GM21526 (cell line): ENCODE measurements at regions not wholly inside any gene's neighbourhood (a gene's known extent, or its start where the extent isn't known, plus 50 kb on each side); places are given as distances from the start of the nearest gene placed in this dataset.

ENCODE experiments used
- ATAC-seq: cut with Tn5 transposase; IDR thresholded peaks from one replicate; pipeline ENCODE4 v1.9.1; 2021; ENCODE audit warnings: moderate library complexity; ENCODE audit not compliant: unreplicated experiment, low FRiP score

DNA sequence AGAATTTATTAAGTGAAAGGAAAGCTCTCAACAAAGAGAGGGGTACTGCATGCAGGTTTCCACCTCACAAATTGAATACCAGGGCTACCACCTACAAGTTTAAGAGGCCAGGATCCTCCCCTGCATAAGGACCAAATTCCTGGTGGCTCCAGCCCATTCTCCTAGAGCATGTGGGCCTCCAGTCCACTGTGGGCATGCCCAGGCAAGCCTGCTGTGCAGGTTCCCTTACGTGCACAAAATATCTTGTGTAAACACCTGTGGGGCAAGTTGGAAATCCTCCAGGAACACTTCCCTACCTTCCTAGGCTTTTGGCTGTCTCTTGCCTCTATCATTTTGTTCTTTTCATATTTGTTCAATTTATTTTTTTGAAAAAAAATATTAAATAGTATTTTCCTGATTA lies 724.3 kb downstream of the ARAP2 start:
- no peak for ATAC-seq

DNA sequence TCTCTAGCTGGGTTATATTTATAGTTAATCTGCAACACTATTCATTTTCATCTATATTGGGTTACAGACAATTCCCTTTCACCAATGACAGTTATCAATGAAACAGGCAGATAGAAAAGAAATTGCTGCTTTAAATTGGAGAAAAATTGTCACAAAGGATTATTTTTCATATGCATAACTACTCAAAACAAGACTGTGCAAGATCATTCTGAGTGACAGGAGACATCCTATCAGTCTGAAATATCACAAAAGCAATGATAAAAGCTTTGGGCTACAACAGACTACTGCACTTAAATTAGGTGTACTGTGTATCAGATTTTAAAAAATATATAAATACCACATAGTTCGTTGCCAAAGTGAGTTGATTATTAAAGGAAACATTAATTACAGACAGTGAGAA lies 722.6 kb downstream of the ARAP2 start:
- no peak for ATAC-seq

DNA sequence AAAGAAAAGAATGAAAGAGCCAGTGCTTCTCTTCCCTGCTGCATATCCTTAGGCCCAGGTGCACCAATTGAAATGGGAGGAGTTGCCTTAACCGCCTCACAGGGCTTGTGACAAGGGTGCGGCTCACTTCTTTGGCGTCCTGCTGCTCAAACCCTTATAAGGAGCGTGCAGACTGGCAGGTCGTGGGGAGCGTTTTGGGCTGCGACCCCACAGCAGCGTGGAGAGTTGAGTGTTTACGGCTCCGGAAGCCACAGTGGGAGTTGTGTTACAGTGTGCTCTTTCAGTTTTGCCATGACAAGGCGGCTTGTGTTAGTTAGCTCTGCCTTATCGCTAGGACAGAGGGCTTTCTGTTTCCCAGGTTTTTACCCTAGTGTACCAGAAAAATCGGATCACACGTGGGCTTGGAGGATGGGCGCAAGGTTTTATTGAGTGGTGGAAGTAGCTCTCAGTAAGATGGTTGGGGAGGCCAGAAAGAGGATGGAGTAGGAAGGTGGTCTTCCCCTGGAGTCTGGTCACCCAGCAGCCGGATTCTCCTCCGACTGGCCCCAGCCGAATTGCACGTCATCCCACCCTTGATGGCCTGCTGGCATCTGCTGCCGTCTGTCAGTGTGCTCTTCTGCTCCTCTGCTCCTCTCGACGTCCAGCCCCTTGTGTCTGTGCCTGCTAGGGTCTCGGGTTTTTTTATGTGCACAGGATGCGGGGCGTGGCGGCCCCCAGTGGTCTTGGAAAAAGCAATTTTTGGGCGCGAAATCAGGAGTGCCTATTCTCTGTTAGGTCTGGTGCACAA lies 718.9 kb downstream of the ARAP2 start:
- no peak for ATAC-seq

DNA sequence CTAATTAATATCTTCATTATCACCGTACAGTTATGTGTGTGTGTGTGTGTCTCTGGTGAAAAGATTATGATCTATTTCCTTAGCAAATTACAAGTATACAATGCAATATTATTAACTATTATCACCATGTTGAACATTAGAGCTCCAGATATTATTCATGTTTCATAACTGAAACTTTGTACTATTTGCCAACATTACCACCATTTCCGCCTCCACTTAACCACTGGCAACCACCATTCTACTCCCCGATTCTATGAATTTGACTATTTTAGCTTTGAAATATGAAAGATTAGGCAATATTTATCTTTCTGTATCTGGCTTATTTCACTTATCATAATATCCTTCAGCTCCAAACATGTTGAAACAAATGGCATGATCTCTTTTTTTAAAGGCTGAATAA lies 717.9 kb downstream of the ARAP2 start:
- ATAC-seq: no peak

DNA sequence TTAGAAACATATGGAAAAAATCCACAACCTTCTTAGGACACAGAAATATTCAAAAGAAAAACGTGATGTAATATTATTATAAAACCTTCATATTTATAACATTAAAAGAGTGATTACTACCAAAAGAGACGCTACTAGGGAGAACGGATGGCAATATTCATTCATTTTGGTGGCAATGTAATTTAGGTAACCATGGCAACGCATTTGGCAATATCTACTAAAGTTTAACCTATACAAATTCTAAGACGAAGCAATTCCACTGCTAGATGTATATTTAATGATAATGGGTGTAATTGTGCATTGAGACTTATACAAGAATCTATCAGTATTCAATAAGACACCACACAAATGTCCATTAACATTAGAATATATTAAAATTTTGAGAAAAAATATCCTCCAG lies 709.4 kb downstream of the ARAP2 start:
- ATAC-seq: no peak

DNA sequence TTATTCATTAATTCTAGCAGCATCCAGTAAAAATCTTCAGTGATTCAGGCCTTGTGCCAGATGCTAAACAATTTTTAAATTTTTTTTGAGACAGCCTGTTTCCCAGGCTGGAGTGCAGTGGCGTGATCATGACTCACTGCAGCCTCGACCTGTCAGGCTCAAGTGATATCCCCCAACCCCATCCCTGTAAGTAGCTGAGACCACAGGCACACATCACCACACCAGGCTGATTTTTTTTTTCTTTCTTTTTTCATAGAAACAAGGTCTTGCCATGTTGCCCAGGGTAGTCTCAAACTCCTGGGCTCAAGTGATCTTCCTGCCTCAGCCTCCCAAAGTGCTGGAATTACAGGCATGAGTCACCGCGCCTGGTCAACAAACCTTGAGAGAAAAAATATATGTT lies 705.5 kb downstream of the ARAP2 start:
- no peak for ATAC-seq

DNA sequence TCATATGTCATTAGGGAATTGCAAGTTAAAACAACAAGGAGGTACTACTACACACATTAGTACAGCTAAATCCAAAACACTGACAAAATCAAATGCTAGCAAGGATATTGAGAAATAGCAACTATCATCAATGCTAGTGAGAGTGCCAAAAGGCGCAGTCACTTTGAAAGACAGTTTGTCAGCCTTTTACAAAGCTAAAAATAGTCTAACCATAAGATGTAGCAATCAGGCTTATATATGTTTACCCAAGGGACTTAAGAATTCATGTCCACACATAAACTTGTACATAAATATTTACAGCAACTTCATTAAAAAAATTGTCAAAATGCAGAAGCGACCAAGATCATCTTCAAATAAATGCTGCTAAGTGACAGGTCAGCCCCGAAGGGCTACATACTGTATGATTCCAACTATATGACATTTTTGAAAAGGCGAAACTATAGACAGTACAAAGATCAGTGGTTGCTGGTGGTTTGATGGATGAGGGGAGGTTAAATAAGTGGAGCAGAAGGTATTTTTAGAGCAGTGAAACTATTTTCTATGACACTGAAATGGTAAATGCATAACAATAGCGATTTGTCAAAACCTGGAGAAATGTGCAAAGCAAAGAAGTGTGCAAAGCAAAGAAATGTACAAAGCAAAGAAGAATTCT lies 704.8 kb downstream of the ARAP2 start:
- ATAC-seq: no peak

DNA sequence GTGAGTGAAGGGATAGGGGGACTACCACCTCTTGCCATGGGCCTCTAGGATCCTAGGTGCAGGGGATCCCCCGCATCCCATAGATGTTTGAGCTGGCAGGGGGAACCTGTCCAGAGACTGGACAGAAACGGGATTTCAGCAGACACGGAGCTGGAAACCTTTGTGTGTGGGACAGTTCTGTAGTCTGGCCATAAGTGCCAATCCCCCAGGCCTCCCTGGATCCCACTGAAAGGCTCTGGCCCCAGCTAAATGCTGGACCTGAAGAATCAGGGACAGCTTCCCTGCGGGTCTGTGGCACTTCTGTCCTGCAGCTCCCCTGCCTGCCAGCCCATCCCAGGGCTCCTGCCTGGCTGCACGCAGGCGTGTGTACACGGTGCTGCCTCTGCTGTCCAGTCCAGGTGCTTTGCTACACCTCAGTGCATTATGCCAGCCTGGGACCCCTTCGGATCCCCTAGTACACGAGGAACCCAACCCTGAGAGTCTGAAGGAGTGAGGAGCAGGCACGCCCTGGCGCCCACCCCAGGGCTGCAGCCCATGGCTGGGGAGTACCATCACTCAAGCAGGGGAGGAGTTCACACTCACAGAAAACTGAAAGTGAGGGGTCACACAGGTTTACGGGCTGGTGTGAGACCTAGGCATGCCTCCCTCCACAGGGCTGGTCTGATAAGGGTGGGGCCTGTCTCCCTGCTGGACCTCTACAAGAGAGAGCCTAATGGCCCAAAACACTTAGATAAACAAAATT lies 703.0 kb downstream of the ARAP2 start:
- ATAC-seq: no peak

DNA sequence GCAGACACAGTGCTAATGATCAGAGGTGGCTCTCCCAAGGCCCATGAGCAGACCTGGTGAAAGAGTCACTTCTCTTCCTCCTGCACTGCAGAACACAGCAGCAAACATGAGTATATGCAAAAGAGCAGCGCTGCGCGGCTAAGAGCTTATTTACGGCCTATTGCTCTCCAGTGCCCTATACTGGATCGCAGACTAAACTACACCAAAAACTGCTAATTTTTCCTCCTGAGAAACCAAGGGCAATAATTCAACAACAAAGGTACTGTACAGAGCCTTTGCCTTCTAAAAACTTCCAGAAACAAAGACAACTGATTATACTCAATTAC lies 702.5 kb downstream of the ARAP2 start:
- ATAC-seq: no peak

DNA sequence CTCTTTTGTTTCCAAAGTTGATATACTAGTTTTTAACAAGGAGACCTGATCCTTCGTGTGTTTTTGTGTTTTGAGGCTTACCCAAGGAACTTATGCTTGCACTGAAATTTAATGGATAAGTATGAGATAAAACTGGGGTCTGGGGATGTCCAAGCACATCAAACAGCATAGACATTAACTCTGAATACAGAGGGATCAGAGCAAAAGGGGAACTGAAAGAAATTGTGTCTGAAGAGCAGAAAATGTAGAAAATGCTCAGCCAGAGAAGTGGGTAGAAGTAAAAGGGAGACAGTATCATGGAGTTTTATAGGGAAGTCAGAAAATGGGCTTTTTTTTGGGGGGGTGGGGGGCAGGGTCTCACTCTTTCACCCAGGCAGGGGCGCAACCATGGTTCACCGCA lies 695.4 kb downstream of the ARAP2 start:
- no peak for ATAC-seq

DNA sequence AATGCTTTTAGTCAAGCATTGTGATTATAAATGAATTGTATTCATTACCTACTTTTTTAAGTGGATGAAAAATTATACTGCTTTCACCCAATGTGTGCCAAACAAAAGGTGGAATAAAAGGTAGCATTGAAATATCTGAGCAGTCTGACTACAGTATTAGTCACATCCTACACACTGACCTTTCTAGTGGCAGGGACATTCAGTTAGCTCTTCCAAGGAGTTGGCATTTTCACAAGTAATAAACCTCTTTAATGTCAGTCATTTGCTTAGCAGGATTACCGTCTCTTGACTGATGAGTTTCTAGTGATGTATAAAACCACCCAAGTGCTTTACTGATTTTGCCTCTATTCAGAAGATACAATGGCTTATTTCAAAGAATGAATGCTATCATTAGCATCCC lies 687.9 kb downstream of the ARAP2 start:
- ATAC-seq: no peak

DNA sequence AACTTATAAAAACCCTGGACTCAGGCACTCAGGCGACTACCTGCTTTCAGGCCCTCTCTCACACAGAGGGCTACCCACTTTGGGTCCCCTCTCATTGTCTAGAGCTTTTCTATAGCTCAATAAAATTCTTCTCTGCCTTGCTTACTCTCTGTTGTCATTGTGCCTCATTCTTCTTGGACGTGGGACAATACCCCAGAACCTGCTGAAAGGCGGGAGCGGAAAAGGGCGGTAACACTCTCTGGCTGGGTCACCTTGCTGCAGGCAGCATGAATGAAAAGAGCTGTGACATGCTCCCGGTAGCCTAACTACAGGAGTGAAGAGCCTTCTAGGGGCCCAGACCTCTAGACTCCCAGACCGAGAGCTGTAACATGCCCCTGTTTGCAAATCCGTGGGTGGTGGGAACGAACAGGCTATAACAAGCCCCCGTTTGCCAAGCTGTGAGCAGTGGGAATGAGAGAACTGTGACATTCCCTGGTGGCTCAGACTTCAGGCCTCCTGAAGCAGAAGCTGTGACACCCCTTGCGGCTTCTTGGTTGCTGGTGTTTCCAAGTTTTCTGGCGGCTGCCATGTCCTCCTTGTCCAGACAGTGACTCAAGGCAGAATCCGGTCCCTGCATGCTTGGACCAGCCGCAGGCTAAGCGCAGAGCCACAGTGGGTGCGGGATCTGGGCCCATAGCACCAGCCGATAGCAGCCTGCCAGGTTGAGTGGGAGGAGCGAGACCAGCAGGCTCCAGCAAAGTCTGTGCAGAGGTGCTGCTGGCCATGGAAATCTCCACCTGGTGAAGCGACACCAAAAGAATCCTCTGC lies 684.6 kb downstream of the ARAP2 start:
- ATAC-seq: no peak

DNA sequence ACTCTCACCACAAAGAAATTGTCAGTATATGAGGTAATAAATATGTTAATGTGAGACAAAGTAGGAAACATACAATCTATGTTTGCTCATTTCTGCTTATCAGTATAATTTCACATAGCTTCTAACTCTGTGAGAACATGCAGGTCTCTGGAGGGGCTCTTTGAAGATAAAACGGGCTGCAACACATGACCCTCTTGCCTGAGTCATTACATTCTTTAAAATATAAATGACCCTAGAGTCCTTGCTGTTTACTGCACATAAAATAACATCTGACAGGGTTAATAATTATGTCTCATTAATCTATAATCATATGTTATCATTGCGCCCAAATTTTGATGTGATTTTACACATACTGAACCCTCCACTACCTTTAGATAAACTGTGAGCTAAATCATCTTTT lies 681.5 kb downstream of the ARAP2 start:
- ATAC-seq: no peak

DNA sequence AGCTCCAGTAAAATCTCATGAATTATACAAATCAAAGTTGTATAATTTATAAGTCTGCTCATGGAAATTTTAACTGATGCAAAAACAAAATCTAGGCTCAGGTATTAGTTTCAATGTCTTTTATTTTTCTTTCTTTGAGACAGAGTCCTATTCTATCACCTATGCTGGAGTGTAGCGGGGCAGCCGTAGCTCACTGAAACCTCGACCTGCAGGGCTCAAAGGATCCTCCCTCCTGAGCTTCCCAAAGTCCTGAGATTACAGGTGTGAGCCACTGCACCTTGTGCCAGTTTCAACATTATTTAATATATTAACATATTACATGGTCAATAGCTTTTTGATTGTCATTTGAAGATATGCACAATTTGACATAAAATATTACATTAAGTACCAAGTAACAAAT lies 678.7 kb downstream of the ARAP2 start:
- no peak for ATAC-seq

DNA sequence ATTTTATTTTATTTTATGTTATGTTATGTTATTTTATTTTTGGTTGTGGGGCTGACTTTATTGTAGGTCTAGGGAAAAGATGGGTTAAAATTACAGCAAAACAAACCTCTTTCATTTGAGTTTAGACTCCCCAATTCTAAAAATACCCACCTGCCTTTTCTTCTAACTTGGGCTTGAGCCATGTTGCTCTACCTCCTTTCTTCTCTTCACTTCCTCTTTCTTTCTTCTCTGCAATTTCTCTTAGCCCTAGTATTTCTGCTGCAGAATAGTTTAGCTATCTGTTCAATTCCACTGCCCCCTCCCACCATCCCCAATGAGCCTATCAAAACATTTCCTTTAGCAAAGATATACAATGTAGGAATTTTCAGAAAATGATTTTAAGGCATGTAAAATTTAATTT lies 653.3 kb downstream of the ARAP2 start:
- no peak for ATAC-seq

DNA sequence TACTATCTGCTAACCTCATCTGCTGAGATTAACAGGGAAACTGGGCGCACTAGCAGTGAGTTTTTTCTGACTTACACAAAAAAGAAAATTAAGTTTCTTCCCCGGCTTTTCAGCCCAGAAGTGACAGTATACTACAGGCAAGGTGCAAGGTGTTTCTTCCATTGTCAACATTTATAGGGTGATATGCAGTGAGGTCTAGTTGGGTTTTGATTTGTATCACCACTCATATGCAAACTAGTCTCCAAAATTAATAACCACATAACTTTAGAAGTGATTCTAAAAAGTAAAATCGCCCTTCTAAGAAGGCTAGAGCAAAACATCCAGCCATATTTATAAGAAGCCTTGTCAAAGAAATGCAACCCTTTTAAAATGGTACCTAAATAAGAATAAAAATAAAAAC lies 640.1 kb downstream of the ARAP2 start:
- no peak for ATAC-seq

DNA sequence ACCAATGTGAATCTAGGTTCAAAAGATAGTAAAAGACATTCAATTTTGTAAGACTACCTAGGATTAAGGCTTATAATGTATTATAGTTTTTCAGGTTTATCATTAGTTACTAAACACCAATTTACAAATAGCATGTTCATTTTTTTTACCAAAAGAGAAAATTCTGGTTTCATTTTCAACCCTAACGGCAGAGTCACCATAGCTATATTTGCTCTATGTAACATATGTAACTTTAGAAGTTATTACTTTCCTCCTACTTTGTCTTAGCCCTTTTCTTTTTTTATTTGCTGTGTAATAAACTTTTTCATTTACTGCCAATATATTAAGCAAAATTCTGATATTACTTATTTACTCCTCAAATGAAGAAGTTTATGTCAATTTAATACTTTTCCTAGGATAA lies 639.6 kb downstream of the ARAP2 start:
- no peak for ATAC-seq

DNA sequence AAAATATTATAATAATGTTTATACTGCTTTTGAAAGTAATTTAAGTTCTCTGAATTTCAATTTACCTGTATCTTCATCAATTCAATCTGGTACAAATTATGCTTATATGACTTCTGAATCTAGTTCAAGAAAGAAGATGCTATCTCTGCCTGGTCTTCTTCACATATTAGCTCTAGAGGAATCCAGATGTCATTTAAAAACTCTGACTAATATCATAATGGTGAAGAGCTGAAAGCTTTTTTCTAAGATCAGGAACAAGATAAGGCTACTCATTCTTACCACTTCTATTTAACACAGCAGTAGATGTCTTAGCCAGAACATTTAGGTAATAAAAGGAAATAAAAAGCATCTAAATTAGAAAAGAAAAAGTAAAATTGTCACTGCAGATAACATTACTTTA lies 636.1 kb downstream of the ARAP2 start:
- ATAC-seq: no peak

DNA sequence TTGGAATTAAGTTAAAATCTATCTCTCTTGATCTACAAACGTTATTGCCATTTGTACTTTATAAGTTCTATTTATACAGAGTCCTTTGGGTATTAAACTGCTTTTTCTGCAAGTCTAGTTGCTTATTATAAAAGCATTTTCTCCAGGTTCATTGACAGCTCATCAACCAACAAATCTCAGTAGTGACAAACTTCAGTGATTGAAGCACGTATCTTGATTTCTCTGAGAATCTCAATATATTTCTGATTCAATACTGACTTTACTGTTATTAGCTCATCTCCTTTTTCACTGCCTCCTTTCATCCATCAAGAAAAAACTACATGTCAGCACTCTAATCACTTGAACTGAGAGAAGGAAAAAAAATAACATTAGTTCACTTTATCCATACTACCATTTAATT lies 630.2 kb downstream of the ARAP2 start:
- ATAC-seq: no peak

DNA sequence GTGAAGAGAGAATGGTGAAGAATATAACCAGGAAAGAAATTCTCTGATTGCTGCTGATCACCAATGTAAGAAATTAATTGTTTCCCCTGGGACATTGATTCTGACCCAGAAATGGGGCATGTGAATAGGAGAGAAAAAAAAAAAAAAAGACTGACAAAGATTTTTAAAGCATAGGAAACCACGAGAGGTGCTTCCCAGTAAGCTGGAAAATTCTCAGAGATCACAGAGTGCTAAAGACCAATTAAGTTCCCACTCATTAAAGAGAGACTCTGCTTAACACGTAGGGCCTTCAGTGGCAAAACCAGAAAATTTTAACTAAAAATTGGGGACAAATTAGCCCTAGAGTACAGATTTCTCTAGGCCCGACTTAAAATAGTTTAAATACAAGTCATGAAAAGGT lies 604.4 kb downstream of the ARAP2 start:
- no peak for ATAC-seq

DNA sequence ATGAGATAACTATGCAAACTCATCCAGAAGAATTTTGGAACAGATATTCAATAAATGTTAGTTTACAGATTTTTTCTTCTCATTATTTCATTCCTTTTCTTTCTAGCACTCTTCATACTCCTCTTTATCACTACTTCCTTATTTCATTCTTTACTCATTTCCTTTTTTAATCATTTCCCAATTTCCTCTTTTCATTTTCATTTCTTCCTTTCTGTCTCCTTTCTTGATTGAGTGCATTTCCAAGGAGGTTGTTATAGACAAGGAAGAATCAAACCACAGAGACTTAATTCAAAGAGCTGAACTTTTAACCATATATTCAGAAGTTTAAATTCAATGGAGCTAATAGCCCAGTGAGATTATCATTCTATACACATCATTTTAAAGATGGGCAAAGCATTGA lies 600.7 kb downstream of the ARAP2 start:
- ATAC-seq: no peak
